ENCODE measurements at regions not wholly inside any gene's neighbourhood (a gene's known extent, or its start where the extent isn't known, plus 50 kb on each side); places are given as distances from the start of the nearest gene placed in this dataset.
"Not testable (repeated sequence)": the region's sequence is repeated elsewhere in the genome, so short reads cannot be mapped to it uniquely, and the experiment has no call there.

- Histone ChIP-seq H3K9me3 (ENCODE audit: low read length) (no peaks in the 10 kb centered on the region), H3K27ac (ENCODE audit: low read depth, low read length, poor library complexity, severe bottlenecking) (no peak overlapping the region), H4K20me1 (ENCODE audit: insufficient read depth, low read length) (no peaks in the 10 kb centered on the region), H3F3A (ENCODE audit: insufficient read depth, low read length) (no peaks in the 10 kb centered on the region), H3K36me3 (ENCODE audit: insufficient read depth, low read length) (no peaks in the 10 kb centered on the region), H3K79me2 (ENCODE audit: insufficient read depth, low read length) (no peaks in the 10 kb centered on the region), H3K4me2 (ENCODE audit: low read length) (no peak overlapping the region), H2AFZ (ENCODE audit: low read length) (no peak overlapping the region), H3K4me1 (ENCODE audit: insufficient read depth, low read length, severe bottlenecking) (no peaks in the 10 kb centered on the region), H3K9me2 (ENCODE audit: low read depth, low read length) (no peaks in the 10 kb centered on the region), H3K27me3 (ENCODE audit: insufficient read depth, low read length) (no peaks in the 10 kb centered on the region), H3K4me3 (ENCODE audit: low read depth, low read length, poor library complexity, severe bottlenecking) (no peak overlapping the region), H3K9ac (ENCODE audit: low read length) (no peak overlapping the region)
- TF ChIP-seq EZH2 (IDR thresholded peaks at IDR 0.05; ENCODE audit: borderline replicate concordance, low read length) (no peak), CTCF (IDR thresholded peaks at IDR 0.05; ENCODE audit: low read length) (no peak)
Measured at GRCh38 chr5:92268343-92268742, 885.2 kb upstream of the ARRDC3 start.

- Histone ChIP-seq H3K27ac (ENCODE audit: low read depth, low read length, poor library complexity, severe bottlenecking) (no peak overlapping the region), H3K27me3 (ENCODE audit: insufficient read depth, low read length) (no peaks in the 10 kb centered on the region), H3K79me2 (ENCODE audit: insufficient read depth, low read length) (no peaks in the 10 kb centered on the region), H3K4me1 (ENCODE audit: insufficient read depth, low read length, severe bottlenecking) (no peaks in the 10 kb centered on the region), H2AFZ (ENCODE audit: low read length) (no peak overlapping the region), H3K9me2 (ENCODE audit: low read depth, low read length) (no peaks in the 10 kb centered on the region), H3K4me3 (ENCODE audit: low read depth, low read length, poor library complexity, severe bottlenecking) (no peak overlapping the region), H3F3A (ENCODE audit: insufficient read depth, low read length) (no peaks in the 10 kb centered on the region), H3K9ac (ENCODE audit: low read length) (no peak overlapping the region), H3K4me2 (ENCODE audit: low read length) (no peak overlapping the region), H3K9me3 (ENCODE audit: low read length) (no peaks in the 10 kb centered on the region), H4K20me1 (ENCODE audit: insufficient read depth, low read length) (no peaks in the 10 kb centered on the region), H3K36me3 (ENCODE audit: insufficient read depth, low read length) (no peaks in the 10 kb centered on the region)
- TF ChIP-seq CTCF (IDR thresholded peaks at IDR 0.05; ENCODE audit: low read length) (no peak), EZH2 (IDR thresholded peaks at IDR 0.05; ENCODE audit: borderline replicate concordance, low read length) (no peak)
Measured at GRCh38 chr5:92267830-92268229, 884.7 kb upstream of the ARRDC3 start.

- TF ChIP-seq EZH2 (IDR thresholded peaks at IDR 0.05; ENCODE audit: borderline replicate concordance, low read length) (no peak), CTCF (IDR thresholded peaks at IDR 0.05; ENCODE audit: low read length) (no peak)
- H3K4me3 ChIP-seq (ENCODE audit: low read depth, low read length, poor library complexity, severe bottlenecking), result no peak overlapping the region
Measured at GRCh38 chr5:92265804-92266203, 882.7 kb upstream of the ARRDC3 start.

GRCh38 chr5:92255605-92256004, 872.5 kb upstream of the ARRDC3 start:
- not testable (repeated sequence) for H3K9me3 ChIP-seq (ENCODE audit: low read length); H3K27me3 ChIP-seq (ENCODE audit: insufficient read depth, low read length); H4K20me1 ChIP-seq (ENCODE audit: insufficient read depth, low read length); H3K36me3 ChIP-seq (ENCODE audit: insufficient read depth, low read length); H3K4me3 ChIP-seq (ENCODE audit: low read depth, low read length, poor library complexity, severe bottlenecking); H3K9me2 ChIP-seq (ENCODE audit: low read depth, low read length); H3F3A ChIP-seq (ENCODE audit: insufficient read depth, low read length); H3K27ac ChIP-seq (ENCODE audit: low read depth, low read length, poor library complexity, severe bottlenecking); H3K9ac ChIP-seq (ENCODE audit: low read length); H2AFZ ChIP-seq (ENCODE audit: low read length); H3K4me1 ChIP-seq (ENCODE audit: insufficient read depth, low read length, severe bottlenecking); H3K79me2 ChIP-seq (ENCODE audit: insufficient read depth, low read length); H3K4me2 ChIP-seq (ENCODE audit: low read length)

More at GRCh38 chr5:92265804-92266203, 882.7 kb upstream of the ARRDC3 start:
- Histone ChIP-seq H3K79me2 (ENCODE audit: insufficient read depth, low read length) (no peaks in the 10 kb centered on the region), H3F3A (ENCODE audit: insufficient read depth, low read length) (no peaks in the 10 kb centered on the region), H3K4me1 (ENCODE audit: insufficient read depth, low read length, severe bottlenecking) (no peaks in the 10 kb centered on the region), H3K9me2 (ENCODE audit: low read depth, low read length) (no peaks in the 10 kb centered on the region), H3K27me3 (ENCODE audit: insufficient read depth, low read length) (no peaks in the 10 kb centered on the region), H2AFZ (ENCODE audit: low read length) (no peak overlapping the region), H3K9ac (ENCODE audit: low read length) (no peak overlapping the region), H4K20me1 (ENCODE audit: insufficient read depth, low read length) (no peaks in the 10 kb centered on the region), H3K4me2 (ENCODE audit: low read length) (no peak overlapping the region), H3K27ac (ENCODE audit: low read depth, low read length, poor library complexity, severe bottlenecking) (no peak overlapping the region), H3K9me3 (ENCODE audit: low read length) (no peaks in the 10 kb centered on the region), H3K36me3 (ENCODE audit: insufficient read depth, low read length) (no peaks in the 10 kb centered on the region)

Measured in OCI-LY1 (cell line).